Choroid plexus epithelial cell (primary cell): ENCODE measurements at regions not wholly inside any gene's neighbourhood (a gene's known extent, or its start where the extent isn't known, plus 50 kb on each side); places are given as distances from the start of the nearest gene placed in this dataset.

Experiments
- DNase-seq: peaks from one replicate; pipeline ENCODE4 v3.0.0-alpha.2; 2010; ENCODE audit warnings: low read depth
- H3K4me3 ChIP-seq: 2 replicates; pipeline ENCODE4 v1.5.1; 2011; ENCODE audit warnings: low read depth, mild to moderate bottlenecking, control low read depth, low read length, moderate library complexity
- CTCF ChIP-seq: conservative IDR thresholded peaks from 2 replicates; pipeline ENCODE4 v1.5.1; 2011; ENCODE audit warnings: low read depth, mild to moderate bottlenecking, control low read depth, inconsistent platforms, low read length, moderate library complexity

GRCh38 chr15:39394496-39394895 lies 186.4 kb upstream of the THBS1 start:
- no peak for DNase-seq
- no peak overlapping the region for H3K4me3 ChIP-seq

GRCh38 chr15:39396979-39397615 lies 183.8 kb upstream of the THBS1 start:
- DNase-seq: peak; percentile 73
- TF ChIP-seq CTCF: no peak
- H3K4me3 ChIP-seq: no peak overlapping the region

More at GRCh38 chr15:39394496-39394895, 186.4 kb upstream of the THBS1 start:
- no peak for TF ChIP-seq CTCF

- no peak for DNase-seq
- TF ChIP-seq CTCF: no peak
- no peak overlapping the region for H3K4me3 ChIP-seq
These were observed 183.0 kb upstream of the THBS1 start for GRCh38 chr15:39397883-39398282.

- no peak overlapping the region for H3K4me3 ChIP-seq
- no peak for DNase-seq
- TF ChIP-seq CTCF: no peak
These were observed 181.3 kb upstream of the THBS1 start for GRCh38 chr15:39399600-39399999.

GRCh38 chr15:39400002-39400401 lies 180.9 kb upstream of the THBS1 start:
- no peak for DNase-seq
- TF ChIP-seq CTCF: no peak
- H3K4me3 ChIP-seq: no peak overlapping the region

- TF ChIP-seq CTCF: no peak
- H3K4me3 ChIP-seq: no peak overlapping the region
- DNase-seq: peak; percentile 47
These were observed 179.9 kb upstream of the THBS1 start for GRCh38 chr15:39400821-39401550.
